Ovary (tissue), 3 donors: ENCODE measurements at regions not wholly inside any gene's neighbourhood (a gene's known extent, or its start where the extent isn't known, plus 50 kb on each side); places are given as distances from the start of the nearest gene placed in this dataset.

ENCODE experiments used
- CTCF ChIP-seq, 3 donors: fragments of 450-650 bp in 2 of 3; fragments of 200-600 bp in 1 of 3; IDR thresholded peaks; one replicate each; pipeline versions ENCODE4 v1.5.1 to v1.8.0; 2016 to 2022; ENCODE audit warnings: antibody characterized with exemption in 3 of 3, mild to moderate bottlenecking in 1 of 3
- EP300 ChIP-seq: sonication (generic); formaldehyde crosslinking; IDR thresholded peaks from one replicate; pipeline ENCODE4 v1.6.1; 2017; ENCODE audit warnings: antibody characterized with exemption
- POLR2A ChIP-seq: fragments of 450-650 bp; IDR thresholded peaks from one replicate; pipeline ENCODE4 v1.6.1; 2017; ENCODE audit warnings: antibody characterized with exemption, mild to moderate bottlenecking, moderate library complexity
- donor health status: DM: no; HTN: no; CAD: no.

- no peak for TF ChIP-seq CTCF (IDR thresholded peaks at IDR 0.05)
- TF ChIP-seq POLR2A: no peak
- TF ChIP-seq EP300: no peak
Observed at GRCh38 chr2:239502430-239503186, 101.8 kb upstream of the HDAC4 start.
